Prostate gland (tissue), 2 donors: ENCODE measurements at regions not wholly inside any gene's neighbourhood (a gene's known extent, or its start where the extent isn't known, plus 50 kb on each side); places are given as distances from the start of the nearest gene placed in this dataset.

ENCODE experiments used
- POLR2A ChIP-seq: fragments of 450-650 bp; IDR thresholded peaks from one replicate; pipeline ENCODE4 v1.6.1; 2016; ENCODE audit warnings: antibody characterized with exemption, mild to moderate bottlenecking
- POLR2AphosphoS5 ChIP-seq: sonication (generic); formaldehyde crosslinking; IDR thresholded peaks from one replicate; pipeline ENCODE4 v1.6.1; 2017; ENCODE audit warnings: antibody characterized with exemption
- TF ChIP-seq, protein P1 (sequence below), 4 experiments: fragments of 200-600 bp in 2 of 4; fragments of 450-650 bp in 2 of 4; sonication (generic) in 2 of 4; IDR thresholded peaks; 1 replicate in 3 of 4; 2 replicates in 1 of 4; pipeline ENCODE4 v1.5.1; 2016 to 2019; ENCODE audit warnings: antibody characterized with exemption in 4 of 4, mild to moderate bottlenecking in 2 of 4, moderate library complexity in 2 of 4

DNA sequence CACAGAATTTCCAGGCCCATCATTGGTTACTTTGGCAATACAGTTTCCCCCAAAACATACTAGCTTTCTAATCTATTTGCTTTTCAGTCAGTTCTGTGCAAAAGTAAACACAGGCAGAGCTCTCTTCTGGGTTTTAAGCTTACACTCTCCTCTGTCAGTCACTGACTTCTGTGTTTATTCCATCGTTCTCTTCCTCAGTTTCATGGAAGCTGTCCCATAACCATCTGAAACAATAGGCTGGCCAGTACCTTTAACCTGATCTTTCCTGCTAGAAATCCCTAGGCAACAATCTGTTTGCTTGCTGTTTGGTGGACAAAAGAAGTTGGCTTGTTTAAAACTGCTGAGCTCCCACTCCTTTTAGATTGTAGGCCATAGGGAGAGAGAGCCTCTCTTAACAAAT lies 431.5 kb downstream of the HACE1 start:
- no peak for TF ChIP-seq POLR2A
- TF ChIP-seq POLR2AphosphoS5, result no peak
- TF ChIP-seq, protein P1, sequence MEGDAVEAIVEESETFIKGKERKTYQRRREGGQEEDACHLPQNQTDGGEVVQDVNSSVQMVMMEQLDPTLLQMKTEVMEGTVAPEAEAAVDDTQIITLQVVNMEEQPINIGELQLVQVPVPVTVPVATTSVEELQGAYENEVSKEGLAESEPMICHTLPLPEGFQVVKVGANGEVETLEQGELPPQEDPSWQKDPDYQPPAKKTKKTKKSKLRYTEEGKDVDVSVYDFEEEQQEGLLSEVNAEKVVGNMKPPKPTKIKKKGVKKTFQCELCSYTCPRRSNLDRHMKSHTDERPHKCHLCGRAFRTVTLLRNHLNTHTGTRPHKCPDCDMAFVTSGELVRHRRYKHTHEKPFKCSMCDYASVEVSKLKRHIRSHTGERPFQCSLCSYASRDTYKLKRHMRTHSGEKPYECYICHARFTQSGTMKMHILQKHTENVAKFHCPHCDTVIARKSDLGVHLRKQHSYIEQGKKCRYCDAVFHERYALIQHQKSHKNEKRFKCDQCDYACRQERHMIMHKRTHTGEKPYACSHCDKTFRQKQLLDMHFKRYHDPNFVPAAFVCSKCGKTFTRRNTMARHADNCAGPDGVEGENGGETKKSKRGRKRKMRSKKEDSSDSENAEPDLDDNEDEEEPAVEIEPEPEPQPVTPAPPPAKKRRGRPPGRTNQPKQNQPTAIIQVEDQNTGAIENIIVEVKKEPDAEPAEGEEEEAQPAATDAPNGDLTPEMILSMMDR (IDR thresholded peaks at IDR 0.05), result no peak
